Ascending aorta (tissue), 2 donors: ENCODE measurements at regions not wholly inside any gene's neighbourhood (a gene's known extent, or its start where the extent isn't known, plus 50 kb on each side); places are given as distances from the start of the nearest gene placed in this dataset.
"Not testable (repeated sequence)": the region's sequence is repeated elsewhere in the genome, so short reads cannot be mapped to it uniquely, and the experiment has no call there.

Experiments
- DNase-seq, 2 donors: peaks; one replicate each; pipeline ENCODE4 v3.0.0-alpha.2; 2019; ENCODE audit warnings: low spot score in 2 of 2
- H3K27ac ChIP-seq, 2 donors: fragments of 200-600 bp; sonication (generic); one replicate each; pipeline ENCODE4 v1.5.1; 2016 to 2017; ENCODE audit warnings: mild to moderate bottlenecking in 1 of 2
- H3K27me3 ChIP-seq: fragments of 200-600 bp; sonication (generic); one replicate; pipeline ENCODE4 v1.5.1; 2017
- H3K36me3 ChIP-seq, 2 donors: fragments of 200-600 bp; sonication (generic); one replicate each; pipeline ENCODE4 v1.5.1; 2016
- H3K4me1 ChIP-seq, 2 donors: fragments of 200-600 bp; sonication (generic); one replicate each; pipeline ENCODE4 v1.5.1; 2016 to 2017; ENCODE audit warnings: mild to moderate bottlenecking in 1 of 2
- H3K4me3 ChIP-seq, 2 donors: fragments of 200-600 bp; sonication (generic); one replicate each; pipeline ENCODE4 v1.5.1; 2016 to 2017; ENCODE audit warnings: mild to moderate bottlenecking in 1 of 2
- H3K9me3 ChIP-seq, 2 donors: fragments of 200-600 bp; sonication (generic); one replicate each; pipeline ENCODE4 v1.5.1; 2016
- CTCF ChIP-seq, 3 experiments: fragments of 200-600 bp in 2 of 3; fragments of 450-650 bp in 1 of 3; sonication (generic) in 2 of 3; IDR thresholded peaks; one replicate each; pipeline ENCODE4 v1.5.1; 2016 to 2019; ENCODE audit warnings: antibody characterized with exemption in 3 of 3, mild to moderate bottlenecking in 1 of 3, moderate library complexity in 1 of 3
- intact Hi-C: fragments of 100-400 bp; cut with DNase I; formaldehyde crosslinking; loops from one replicate; pipeline ENCODE4 v1.15.1; 2023

- no peak for DNase-seq
- intact Hi-C loops: no loop called here
- Histone ChIP-seq H3K36me3 (no peaks in the 10 kb centered on the region), H3K27me3 (no peaks in the 10 kb centered on the region), H3K4me3 (no peak overlapping the region), H3K4me1 (peaks cover 0 to 6% of the 10 kb centered on the region in 2 donors), H3K9me3 (no peaks in the 10 kb centered on the region), H3K27ac (no peak overlapping the region)
- TF ChIP-seq CTCF (IDR thresholded peaks at IDR 0.05): no peak
Observed at GRCh38 chr17:68097161-68097805, 61.7 kb downstream of the KPNA2 start.

- H3K27me3 ChIP-seq, DNase-seq, H3K4me3 ChIP-seq, H3K36me3 ChIP-seq, H3K27ac ChIP-seq, intact Hi-C loops, H3K9me3 ChIP-seq: not testable (repeated sequence)
- H3K4me1 ChIP-seq: peaks cover 0 to 12% of the 10 kb centered on the region in 2 donors
Observed at GRCh38 chr17:68099341-68099753, 63.8 kb downstream of the KPNA2 start.

GRCh38 chr17:68100000-68100641 lies 64.6 kb downstream of the KPNA2 start:
- no peak for DNase-seq
- H3K9me3 ChIP-seq: no peaks in the 10 kb centered on the region
- H3K27ac ChIP-seq: no peak overlapping the region
- peaks cover 0 to 12% of the 10 kb centered on the region in 2 donors for H3K4me1 ChIP-seq
- H3K27me3 ChIP-seq: no peaks in the 10 kb centered on the region
- H3K4me3 ChIP-seq: no peak overlapping the region
- intact Hi-C loops: loop anchor here (2.0 to 10.0 kb wide), 5 partner anchors 135 to 412 kb away; partner anchors contain the start of genes AMZ2, NOL11, PRKAR1A and WIPI1
- no peak for TF ChIP-seq CTCF (IDR thresholded peaks at IDR 0.05)
- H3K36me3 ChIP-seq: no peaks in the 10 kb centered on the region

GRCh38 chr17:68101075-68101986 lies 65.8 kb downstream of the KPNA2 start:
- no peaks in the 10 kb centered on the region for H3K36me3 ChIP-seq
- DNase-seq: peak; percentile 90 to 96
- H3K4me1 ChIP-seq: peaks cover 0 to 12% of the 10 kb centered on the region in 2 donors
- peak overlapping the region; percentile 83 to 94 for H3K4me3 ChIP-seq
- H3K27ac ChIP-seq: peak overlapping the region; percentile 83 to 88
- H3K27me3 ChIP-seq: no peaks in the 10 kb centered on the region
- no peak for TF ChIP-seq CTCF (IDR thresholded peaks at IDR 0.05)
- intact Hi-C loops: loop anchor here (1.0 to 10.0 kb wide), 7 partner anchors 66 to 411 kb away; partner anchors contain the start of genes AMZ2, KPNA2, NOL11 and PRKAR1A
- no peaks in the 10 kb centered on the region for H3K9me3 ChIP-seq

GRCh38 chr17:68101987-68102314 lies 66.4 kb downstream of the KPNA2 start:
- Histone ChIP-seq H3K4me1 (peaks cover 0 to 12% of the 10 kb centered on the region in 2 donors), H3K9me3 (no peaks in the 10 kb centered on the region), H3K27me3 (no peaks in the 10 kb centered on the region), H3K27ac (peak overlapping the region; percentile 83 to 88), H3K4me3 (peak overlapping the region; percentile 83 to 94), H3K36me3 (no peaks in the 10 kb centered on the region)
- no peak for TF ChIP-seq CTCF (IDR thresholded peaks at IDR 0.05)
- DNase-seq: no peak
- intact Hi-C loops: loop anchor here (1.0 to 10.0 kb wide), 7 partner anchors 67 to 410 kb away; partner anchors contain the start of genes AMZ2, KPNA2, NOL11 and PRKAR1A
